Epithelial cell of proximal tubule (primary cell): ENCODE measurements at regions not wholly inside any gene's neighbourhood (a gene's known extent, or its start where the extent isn't known, plus 50 kb on each side); places are given as distances from the start of the nearest gene placed in this dataset.

Experiments used
- DNase-seq: peaks from one replicate; pipeline ENCODE4 v3.0.0-alpha.2; 2011; ENCODE audit warnings: low read depth
- H3K4me3 ChIP-seq: 2 replicates; pipeline ENCODE4 v1.5.1; 2011; ENCODE audit warnings: low read depth, mild to moderate bottlenecking, low read length
- TF ChIP-seq, protein P1 (sequence below): conservative IDR thresholded peaks from 2 replicates; pipeline ENCODE4 v1.5.1; 2012; ENCODE audit warnings: low read depth, mild to moderate bottlenecking, low read length

DNA sequence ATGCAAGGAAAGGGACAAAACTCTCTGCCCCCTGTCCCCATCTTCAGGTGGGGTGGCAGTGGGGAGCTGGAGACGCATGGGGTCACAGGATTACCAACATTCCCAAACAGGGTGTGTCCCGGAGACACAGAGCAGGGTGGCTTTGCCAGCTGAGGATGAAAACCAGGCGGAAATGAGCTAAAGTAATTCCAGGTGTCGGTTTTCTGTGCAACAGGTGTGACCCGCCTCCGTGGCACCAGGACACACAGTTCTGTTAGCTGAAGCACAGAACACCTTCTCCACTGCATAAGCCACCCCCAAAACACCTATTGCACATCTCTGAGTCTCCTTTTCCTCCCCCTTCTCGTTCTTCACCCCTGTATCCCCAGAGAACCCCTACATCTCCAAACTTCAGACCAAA lies 122.7 kb upstream of the GLI2 start:
- H3K4me3 ChIP-seq, result no peak overlapping the region
- DNase-seq, result no peak
- TF ChIP-seq, protein P1, sequence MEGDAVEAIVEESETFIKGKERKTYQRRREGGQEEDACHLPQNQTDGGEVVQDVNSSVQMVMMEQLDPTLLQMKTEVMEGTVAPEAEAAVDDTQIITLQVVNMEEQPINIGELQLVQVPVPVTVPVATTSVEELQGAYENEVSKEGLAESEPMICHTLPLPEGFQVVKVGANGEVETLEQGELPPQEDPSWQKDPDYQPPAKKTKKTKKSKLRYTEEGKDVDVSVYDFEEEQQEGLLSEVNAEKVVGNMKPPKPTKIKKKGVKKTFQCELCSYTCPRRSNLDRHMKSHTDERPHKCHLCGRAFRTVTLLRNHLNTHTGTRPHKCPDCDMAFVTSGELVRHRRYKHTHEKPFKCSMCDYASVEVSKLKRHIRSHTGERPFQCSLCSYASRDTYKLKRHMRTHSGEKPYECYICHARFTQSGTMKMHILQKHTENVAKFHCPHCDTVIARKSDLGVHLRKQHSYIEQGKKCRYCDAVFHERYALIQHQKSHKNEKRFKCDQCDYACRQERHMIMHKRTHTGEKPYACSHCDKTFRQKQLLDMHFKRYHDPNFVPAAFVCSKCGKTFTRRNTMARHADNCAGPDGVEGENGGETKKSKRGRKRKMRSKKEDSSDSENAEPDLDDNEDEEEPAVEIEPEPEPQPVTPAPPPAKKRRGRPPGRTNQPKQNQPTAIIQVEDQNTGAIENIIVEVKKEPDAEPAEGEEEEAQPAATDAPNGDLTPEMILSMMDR, result no peak

DNA sequence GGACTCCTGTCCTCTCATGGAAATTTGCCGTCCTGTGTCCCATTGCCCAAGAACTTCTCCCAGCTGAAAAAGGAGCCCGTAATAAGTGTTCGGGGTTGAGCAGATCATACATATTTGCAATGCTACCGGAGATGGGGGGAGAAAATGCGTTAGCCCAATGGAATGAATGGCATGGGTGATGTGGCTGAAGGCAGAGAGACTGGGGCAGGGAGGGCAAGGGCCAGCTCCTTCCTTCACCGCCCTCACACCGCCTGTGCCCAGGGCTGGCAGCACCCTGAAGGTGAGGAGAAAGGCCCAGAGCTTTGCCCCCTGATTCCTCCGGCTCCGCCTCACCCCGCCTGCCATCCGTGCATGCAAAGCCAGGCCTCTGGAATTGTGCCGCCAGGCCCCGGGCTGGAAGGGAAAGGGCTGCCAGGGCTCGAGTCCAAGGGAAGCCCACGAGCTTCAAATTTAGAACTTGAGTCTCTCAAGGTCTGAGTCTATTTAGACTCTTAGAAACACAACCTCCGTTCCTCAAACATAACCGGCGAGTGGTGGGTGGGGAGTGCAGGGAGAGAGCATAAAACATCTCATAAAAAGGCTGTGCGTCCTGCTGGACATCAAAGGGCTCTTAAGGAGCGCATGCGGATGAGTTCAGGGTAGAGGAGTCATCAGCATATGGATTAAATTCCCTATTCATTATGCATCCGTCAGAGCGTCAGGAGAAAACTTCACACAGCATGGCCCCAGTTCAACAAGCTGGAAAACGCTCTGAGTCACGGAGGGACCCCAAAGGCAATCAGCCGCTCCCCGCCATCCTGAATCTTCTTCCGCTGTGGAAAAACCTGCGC lies 121.7 kb upstream of the GLI2 start:
- DNase-seq, result no peak
- TF ChIP-seq, protein P1, result no peak
- no peak overlapping the region for H3K4me3 ChIP-seq

DNA sequence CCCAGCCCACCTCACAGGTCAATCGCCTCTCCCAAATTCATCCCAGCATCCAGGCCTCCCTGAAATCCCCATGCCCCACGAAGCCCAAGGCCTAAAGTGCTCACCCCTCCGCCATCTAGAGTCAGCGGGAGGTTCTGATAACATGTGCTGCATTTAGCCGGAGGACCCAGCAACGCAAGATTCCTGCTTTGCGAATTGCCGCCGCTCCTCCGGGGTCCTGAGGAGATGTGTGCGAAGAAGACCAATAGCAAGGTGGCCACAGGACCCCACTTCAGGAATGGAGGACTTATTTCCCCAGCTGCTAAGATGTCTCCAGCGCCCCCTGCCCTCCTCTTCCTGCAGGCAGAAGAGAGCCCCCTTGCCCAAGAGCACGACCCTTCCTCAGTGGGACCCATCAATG lies 120.8 kb upstream of the GLI2 start:
- TF ChIP-seq, protein P1, result no peak
- H3K4me3 ChIP-seq, result no peak overlapping the region
- DNase-seq, result no peak

GRCh38 chr2:120616261-120616660 lies 119.4 kb upstream of the GLI2 start:
- TF ChIP-seq, protein P1, result no peak
- H3K4me3 ChIP-seq, result no peak overlapping the region
- no peak for DNase-seq

- TF ChIP-seq, protein P1, result no peak
- H3K4me3 ChIP-seq, result no peak overlapping the region
- DNase-seq, result no peak
Measured at GRCh38 chr2:120617055-120617454, 118.6 kb upstream of the GLI2 start.

GRCh38 chr2:120618830-120619229 lies 116.8 kb upstream of the GLI2 start:
- H3K4me3 ChIP-seq, result no peak overlapping the region
- no peak for DNase-seq
- TF ChIP-seq, protein P1, result no peak

DNA sequence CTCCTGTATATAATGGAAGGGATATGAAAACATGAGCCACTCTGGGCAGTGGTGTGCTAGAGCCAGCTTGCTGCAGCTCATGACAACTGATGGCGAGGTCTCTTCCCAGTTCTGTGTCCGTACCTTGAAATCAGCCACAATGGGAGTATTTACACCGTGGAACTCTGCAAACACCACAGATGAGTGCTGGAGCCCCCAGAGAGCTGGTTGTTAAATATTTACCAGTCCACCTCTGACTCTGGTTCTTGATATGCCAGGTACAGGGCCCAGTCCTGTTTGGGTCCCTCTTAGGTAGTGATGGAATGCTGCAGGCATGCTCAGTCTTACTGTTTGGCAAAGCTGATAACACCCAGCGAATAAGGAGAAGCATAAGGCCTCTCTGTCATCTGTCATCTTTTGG lies 116.1 kb upstream of the GLI2 start:
- TF ChIP-seq, protein P1, result no peak
- no peak overlapping the region for H3K4me3 ChIP-seq
- DNase-seq, result no peak
